HG03097 (cell line): ENCODE measurements at regions not wholly inside any gene's neighbourhood (a gene's known extent, or its start where the extent isn't known, plus 50 kb on each side); places are given as distances from the start of the nearest gene placed in this dataset.

ENCODE experiments used
- ATAC-seq: cut with Tn5 transposase; IDR thresholded peaks from one replicate; pipeline ENCODE4 v1.9.1; 2021; ENCODE audit not compliant: unreplicated experiment, low FRiP score

- ATAC-seq, result no peak
Observed at GRCh38 chr2:167478196-167478595, 589.9 kb downstream of the XIRP2 start.

- no peak for ATAC-seq
Observed at GRCh38 chr2:167475791-167476190, 587.5 kb downstream of the XIRP2 start.

- no peak for ATAC-seq
Observed at GRCh38 chr2:167471734-167472133, 583.5 kb downstream of the XIRP2 start.

- no peak for ATAC-seq
Observed at GRCh38 chr2:167471332-167471731, 583.1 kb downstream of the XIRP2 start.

DNA sequence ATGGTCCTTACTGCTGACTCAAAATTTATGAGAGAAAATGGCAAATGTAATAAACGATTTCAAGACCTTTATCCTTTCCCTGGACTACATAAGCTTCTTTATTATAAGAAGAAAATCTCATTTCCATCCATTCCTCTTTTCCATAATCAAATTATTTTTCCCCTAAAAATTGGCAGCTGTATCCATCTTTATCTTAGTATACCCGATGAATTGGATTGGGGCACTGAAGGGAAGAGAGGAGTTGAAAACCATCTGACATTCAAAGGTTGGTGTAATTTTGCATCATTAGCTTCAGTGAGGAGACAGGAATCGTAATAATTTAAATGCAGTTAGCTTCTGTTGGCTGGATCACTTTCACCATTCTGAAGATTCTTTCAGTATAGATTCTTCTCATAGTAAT lies 574.1 kb downstream of the XIRP2 start:
- no peak for ATAC-seq

DNA sequence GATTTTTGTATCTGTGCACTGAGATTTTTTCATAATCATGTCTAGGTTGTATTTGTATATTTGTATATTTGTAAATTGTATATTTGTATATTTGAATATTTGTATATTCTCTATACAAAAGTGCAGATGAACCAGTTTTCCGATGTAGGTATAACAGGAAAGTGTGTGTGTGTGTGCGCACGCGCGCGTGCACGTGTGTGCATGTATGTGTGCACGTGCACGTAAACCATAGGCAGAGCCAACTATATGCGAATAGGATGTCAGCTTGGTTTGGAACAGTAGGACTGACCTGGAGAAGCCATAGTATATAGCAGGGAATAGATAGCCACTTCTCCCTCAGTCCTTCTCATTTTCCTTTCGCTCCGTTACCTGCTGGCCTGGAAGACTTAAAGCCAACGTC lies 565.8 kb downstream of the XIRP2 start:
- ATAC-seq, result no peak

DNA sequence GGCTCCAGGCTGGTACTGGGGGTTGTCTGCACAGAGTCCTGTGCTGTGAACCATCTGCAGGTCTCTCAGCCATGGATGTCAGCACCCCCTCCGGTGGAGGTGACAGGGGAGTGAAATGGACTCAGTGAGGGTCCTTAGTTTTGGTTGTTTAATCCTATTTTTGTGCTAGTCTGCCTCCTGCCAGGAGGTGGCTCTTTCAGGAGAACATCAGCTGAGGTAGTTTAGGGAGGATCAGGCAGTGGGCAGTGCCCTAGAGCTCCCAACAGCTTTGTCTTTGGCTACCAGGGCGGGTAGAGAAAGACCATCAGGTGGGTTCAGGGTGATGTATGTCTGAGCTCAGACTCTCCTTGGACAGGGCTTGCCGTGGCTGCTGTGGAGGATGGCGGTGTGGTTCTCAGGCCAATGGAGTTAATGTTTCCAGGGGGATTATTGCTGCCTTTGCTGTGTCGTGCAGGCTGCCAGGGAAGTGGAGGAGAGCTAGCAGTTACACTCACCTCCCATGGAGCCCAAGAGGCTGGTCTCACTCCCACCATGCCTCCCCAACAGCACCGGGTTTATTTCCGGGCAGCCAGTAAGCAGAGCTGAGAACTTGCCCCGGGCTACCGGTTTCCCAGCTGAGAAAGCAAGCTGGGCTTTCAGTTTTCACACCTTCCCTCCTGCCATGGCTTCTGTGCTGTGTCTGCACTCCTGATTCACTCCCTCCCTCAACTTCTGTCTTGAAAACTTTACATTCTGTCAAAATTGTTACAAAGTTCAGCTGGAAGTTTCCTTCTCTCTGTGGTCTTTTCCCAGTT lies 563.4 kb downstream of the XIRP2 start:
- no peak for ATAC-seq

DNA sequence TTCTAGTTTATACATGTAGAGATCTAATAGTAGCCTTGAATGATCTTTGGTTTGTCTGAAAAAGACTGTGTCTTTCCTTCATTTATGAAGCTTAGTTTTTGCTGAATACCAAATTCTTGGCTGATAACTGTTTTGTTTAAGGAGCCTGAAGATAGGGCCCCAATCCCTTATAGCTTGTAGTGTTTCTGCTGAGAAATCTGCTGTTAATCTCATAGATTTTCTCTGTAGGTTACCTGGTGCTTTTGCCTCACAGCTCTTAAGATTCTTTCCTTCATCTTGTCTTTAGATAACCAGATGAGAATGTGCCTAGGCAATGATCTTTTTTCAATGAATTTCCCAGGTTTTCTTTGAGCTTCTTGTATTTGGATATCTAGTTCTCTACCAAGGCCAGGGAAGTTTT lies 562.1 kb downstream of the XIRP2 start:
- ATAC-seq, result no peak

DNA sequence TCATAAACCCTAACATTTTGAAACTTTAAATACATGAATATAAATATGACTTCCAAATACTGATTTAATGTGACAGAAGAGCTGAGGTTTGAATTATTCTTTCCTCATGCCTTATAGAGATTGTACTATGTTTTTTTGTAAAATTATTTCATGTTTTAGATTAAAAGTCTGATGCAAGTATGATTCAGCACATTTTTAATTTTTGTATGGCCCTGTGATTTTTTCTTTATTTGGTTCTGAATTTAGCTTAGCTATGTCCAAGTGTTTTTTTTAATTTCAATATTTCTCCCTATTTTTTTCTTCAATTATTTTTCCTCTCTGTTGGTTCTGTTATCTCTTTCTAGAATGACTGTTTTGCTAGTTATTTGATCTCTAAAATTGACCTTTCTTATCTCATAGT lies 552.1 kb downstream of the XIRP2 start:
- ATAC-seq, result no peak

DNA sequence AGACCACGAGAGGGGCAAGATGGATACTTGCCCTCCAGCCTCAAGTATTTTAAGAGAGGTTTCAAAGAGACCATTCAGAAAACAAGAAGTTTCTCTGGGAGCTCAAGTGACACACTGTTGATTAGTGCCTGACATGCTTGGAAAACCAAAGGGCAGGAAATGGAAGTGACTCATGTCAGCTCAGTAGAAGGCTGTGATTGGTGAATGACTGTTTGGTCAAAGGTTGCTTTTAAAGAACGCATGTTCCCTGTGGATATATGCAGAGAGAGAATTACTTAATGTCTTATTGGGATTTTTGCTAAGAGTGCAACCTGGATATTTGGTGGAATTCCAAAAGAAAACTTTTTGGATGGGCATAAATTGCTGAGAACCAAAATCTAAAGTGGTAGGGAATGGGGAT lies 549.9 kb downstream of the XIRP2 start:
- ATAC-seq, result no peak

- no peak for ATAC-seq
Observed at GRCh38 chr2:167431949-167432348, 543.7 kb downstream of the XIRP2 start.

DNA sequence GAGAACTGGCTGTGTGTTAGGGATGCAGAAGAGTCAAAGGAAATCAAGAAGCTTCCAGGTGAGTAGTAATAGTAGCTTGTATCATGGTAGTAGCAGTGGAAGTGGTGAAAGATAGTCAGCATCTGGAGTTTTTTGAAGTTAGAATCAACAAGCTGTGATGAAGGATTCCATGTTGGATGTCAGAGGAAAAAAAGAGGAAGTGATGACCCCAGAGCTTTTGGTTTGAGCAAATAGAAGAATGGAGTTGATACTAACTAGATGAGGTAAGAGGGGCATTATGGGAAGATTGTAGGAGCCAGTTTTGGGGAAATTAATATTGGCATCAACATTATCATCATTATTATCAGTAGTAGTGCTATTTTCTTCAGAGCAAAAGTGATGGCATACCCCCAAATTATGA lies 542.2 kb downstream of the XIRP2 start:
- ATAC-seq, result no peak

- no peak for ATAC-seq
Observed at GRCh38 chr2:167424803-167425755, 536.8 kb downstream of the XIRP2 start.

- no peak for ATAC-seq
Observed at GRCh38 chr2:167424221-167424620, 535.9 kb downstream of the XIRP2 start.

GRCh38 chr2:167423731-167424130 lies 535.5 kb downstream of the XIRP2 start:
- no peak for ATAC-seq

- no peak for ATAC-seq
Observed at GRCh38 chr2:167420211-167420610, 531.9 kb downstream of the XIRP2 start.

- ATAC-seq, result no peak
Observed at GRCh38 chr2:167415068-167415467, 526.8 kb downstream of the XIRP2 start.

DNA sequence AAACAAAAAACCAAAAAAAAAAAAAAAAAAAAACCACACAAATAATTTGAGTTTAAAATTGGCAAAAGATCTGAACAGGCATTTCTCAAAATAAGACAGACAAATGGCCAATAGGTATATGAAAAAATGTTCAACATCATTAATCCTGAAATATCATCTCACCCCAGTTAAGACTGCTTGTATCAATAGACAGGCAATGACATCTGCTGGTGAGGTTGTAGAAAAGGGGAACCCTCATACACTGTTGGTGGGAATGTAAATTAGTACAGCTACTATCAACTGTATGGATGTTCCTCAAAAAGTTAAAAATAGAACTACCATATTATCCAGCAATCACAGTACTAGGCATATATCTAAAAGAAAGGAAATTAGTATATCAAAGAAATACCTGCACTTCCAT lies 523.1 kb downstream of the XIRP2 start:
- ATAC-seq, result no peak

GRCh38 chr2:167406558-167406957 lies 518.3 kb downstream of the XIRP2 start:
- no peak for ATAC-seq

- ATAC-seq, result no peak
Observed at GRCh38 chr2:167404627-167405284, 516.5 kb downstream of the XIRP2 start.

- ATAC-seq, result no peak
Observed at GRCh38 chr2:167401309-167401708, 513.0 kb downstream of the XIRP2 start.
